SK-N-SH treated with all-trans-retinoic acid at 6 μM for 48 hours (cell line): ENCODE measurements at regions not wholly inside any gene's neighbourhood (a gene's known extent, or its start where the extent isn't known, plus 50 kb on each side); places are given as distances from the start of the nearest gene placed in this dataset.

Experiments used
- ATAC-seq: fragments of 200-7000 bp; cut with Tn5 transposase; 3 replicates; pipeline ENCODE4 v1.9.1; 2020; ENCODE audit warnings: mild to moderate bottlenecking, moderate library complexity
- ARNTL ChIP-seq: fragments of 450-650 bp; formaldehyde crosslinking; IDR thresholded peaks from 2 replicates; pipeline ENCODE4 v1.5.0; 2020; ENCODE audit warnings: low read depth, mild to moderate bottlenecking, moderate library complexity, borderline replicate concordance
- BACH2 ChIP-seq: fragments of 250-450 bp; sonication (Bioruptor Pico); IDR thresholded peaks from 2 replicates; pipeline ENCODE4 v1.9.0; 2021; ENCODE audit warnings: mild to moderate bottlenecking, borderline replicate concordance
- CSDC2 ChIP-seq: fragments of 250-450 bp; sonication (Bioruptor Pico); IDR thresholded peaks from 2 replicates; pipeline ENCODE4 v1.5.0; 2020; ENCODE audit warnings: mild to moderate bottlenecking, moderate library complexity
- CSRNP3 ChIP-seq: fragments of 250-450 bp; sonication (Bioruptor Pico); IDR thresholded peaks from 2 replicates; pipeline ENCODE4 v1.5.1; 2021; ENCODE audit warnings: mild to moderate bottlenecking, moderate library complexity
- GLIS3 ChIP-seq: fragments of 250-450 bp; sonication (Bioruptor Pico); IDR thresholded peaks from 2 replicates; pipeline ENCODE4 v1.5.0; 2020; ENCODE audit warnings: mild to moderate bottlenecking, moderate library complexity
- ISL1 ChIP-seq: fragments of 250-450 bp; sonication (Bioruptor Pico); IDR thresholded peaks from 2 replicates; pipeline ENCODE4 v2.1.2; 2022; ENCODE audit warnings: mild to moderate bottlenecking, moderate library complexity
- RARB ChIP-seq: fragments of 250-450 bp; sonication (Bioruptor Pico); IDR thresholded peaks from 2 replicates; pipeline ENCODE4 v1.8.0; 2021; ENCODE audit warnings: mild to moderate bottlenecking, moderate library complexity
- SNAI2 ChIP-seq: fragments of 250-450 bp; sonication (Bioruptor Pico); IDR thresholded peaks from 2 replicates; pipeline ENCODE4 v1.5.0; 2020; ENCODE audit warnings: mild to moderate bottlenecking, moderate library complexity
- TCF4 ChIP-seq: fragments of 250-450 bp; sonication (Bioruptor Pico); IDR thresholded peaks from 2 replicates; pipeline ENCODE4 v1.8.0; 2021; ENCODE audit warnings: mild to moderate bottlenecking, moderate library complexity, borderline replicate concordance
- TOX ChIP-seq: fragments of 250-450 bp; sonication (Bioruptor Pico); IDR thresholded peaks from 2 replicates; pipeline ENCODE4 v1.8.0; 2021; ENCODE audit warnings: mild to moderate bottlenecking, moderate library complexity, borderline replicate concordance
- TSHZ2 ChIP-seq: fragments of 250-450 bp; sonication (Bioruptor Pico); IDR thresholded peaks from 2 replicates; pipeline ENCODE4 v1.5.0; 2020; ENCODE audit warnings: mild to moderate bottlenecking, moderate library complexity
- ZC3H10 ChIP-seq: fragments of 250-450 bp; sonication (Bioruptor Pico); IDR thresholded peaks from 2 replicates; pipeline ENCODE4 v1.5.1; 2021; ENCODE audit warnings: mild to moderate bottlenecking, moderate library complexity
- ZFP3 ChIP-seq: fragments of 250-450 bp; sonication (Bioruptor Pico); IDR thresholded peaks from 2 replicates; pipeline ENCODE4 v1.5.0; 2020; ENCODE audit warnings: mild to moderate bottlenecking, moderate library complexity
- ZFP30 ChIP-seq: fragments of 450-650 bp; formaldehyde crosslinking; IDR thresholded peaks from 2 replicates; pipeline ENCODE4 v1.5.0; 2022; ENCODE audit warnings: mild to moderate bottlenecking, moderate library complexity
- ZNF565 ChIP-seq: fragments of 450-650 bp; formaldehyde crosslinking; conservative IDR thresholded peaks from 2 replicates; pipeline ENCODE4 v1.5.0; 2020; ENCODE audit warnings: low read depth, mild to moderate bottlenecking, moderate library complexity
- ZNF70 ChIP-seq: fragments of 450-650 bp; formaldehyde crosslinking; IDR thresholded peaks from 2 replicates; pipeline ENCODE4 v1.5.0; 2020; ENCODE audit warnings: mild to moderate bottlenecking, moderate library complexity
- ZNF8 ChIP-seq: fragments of 450-650 bp; formaldehyde crosslinking; IDR thresholded peaks from 2 replicates; pipeline ENCODE4 v1.5.0; 2020; ENCODE audit warnings: mild to moderate bottlenecking, moderate library complexity
- TF ChIP-seq, protein P1 (sequence below): fragments of 250-450 bp; sonication (Bioruptor Pico); IDR thresholded peaks from 2 replicates; pipeline ENCODE4 v1.8.0; 2021; ENCODE audit warnings: low read depth, mild to moderate bottlenecking, moderate library complexity, borderline replicate concordance

- TF ChIP-seq ZNF8 (CRISPR knock-in tag) (no peak), SNAI2 (CRISPR knock-in tag) (no peak)
These were observed 1218.1 kb downstream of the GALC start (continued) for GRCh38 chr14:86774916-86775315.

DNA sequence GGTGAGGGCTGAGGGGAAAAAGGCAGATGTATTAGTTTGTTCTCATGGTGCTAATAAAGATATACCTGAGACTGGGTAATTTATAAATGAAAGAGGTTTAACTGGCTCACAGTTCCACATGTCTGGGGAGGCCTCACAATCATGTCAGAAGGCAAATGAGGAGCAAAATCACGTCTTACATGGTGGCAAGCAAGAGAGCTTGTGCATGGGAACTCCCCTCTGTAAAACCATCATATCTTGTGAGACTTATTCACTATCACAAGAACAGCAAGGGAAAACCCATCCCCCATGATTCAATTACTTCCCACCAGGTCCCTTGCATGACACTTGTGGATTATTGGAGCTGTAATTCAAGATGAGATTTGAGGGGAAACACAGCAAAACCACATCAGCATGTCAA, 1220.9 kb downstream of the GALC start:
- TF ChIP-seq ZNF8 (CRISPR knock-in tag) (no peak), ISL1 (CRISPR knock-in tag) (no peak), ZFP30 (CRISPR knock-in tag) (no peak), CSRNP3 (CRISPR knock-in tag) (no peak), ZC3H10 (CRISPR knock-in tag) (no peak), RARB (CRISPR knock-in tag) (no peak)
- ATAC-seq: no peak

DNA sequence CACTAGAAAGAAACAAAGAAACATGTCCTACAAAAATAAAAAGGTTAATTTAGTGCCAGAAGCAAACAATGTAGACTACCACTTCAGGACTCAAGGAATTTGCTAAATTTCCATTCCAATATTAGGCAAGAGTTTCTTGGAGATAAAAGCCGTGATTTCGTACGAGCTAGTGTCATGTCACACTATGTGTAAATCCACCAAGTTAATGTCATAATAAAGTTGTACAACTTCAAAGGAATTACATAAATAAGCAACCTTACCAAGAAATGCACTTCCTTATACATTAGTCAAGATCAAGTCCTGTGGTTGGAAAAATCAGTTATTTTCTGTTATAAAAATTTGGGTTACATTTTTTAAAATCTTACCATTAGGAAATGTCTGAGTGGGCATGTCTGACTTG, 1222.8 kb downstream of the GALC start:
- TF ChIP-seq ZFP3 (CRISPR knock-in tag) (no peak), ZC3H10 (CRISPR knock-in tag) (no peak), TCF4 (CRISPR knock-in tag) (no peak), ZNF565 (CRISPR knock-in tag) (no peak), ARNTL (no peak), TSHZ2 (CRISPR knock-in tag) (no peak), BACH2 (CRISPR knock-in tag) (no peak), CSRNP3 (CRISPR knock-in tag) (no peak), SNAI2 (CRISPR knock-in tag) (no peak), RARB (CRISPR knock-in tag) (no peak), CSDC2 (CRISPR knock-in tag) (no peak), ISL1 (CRISPR knock-in tag) (no peak)
- TF ChIP-seq, protein P1, sequence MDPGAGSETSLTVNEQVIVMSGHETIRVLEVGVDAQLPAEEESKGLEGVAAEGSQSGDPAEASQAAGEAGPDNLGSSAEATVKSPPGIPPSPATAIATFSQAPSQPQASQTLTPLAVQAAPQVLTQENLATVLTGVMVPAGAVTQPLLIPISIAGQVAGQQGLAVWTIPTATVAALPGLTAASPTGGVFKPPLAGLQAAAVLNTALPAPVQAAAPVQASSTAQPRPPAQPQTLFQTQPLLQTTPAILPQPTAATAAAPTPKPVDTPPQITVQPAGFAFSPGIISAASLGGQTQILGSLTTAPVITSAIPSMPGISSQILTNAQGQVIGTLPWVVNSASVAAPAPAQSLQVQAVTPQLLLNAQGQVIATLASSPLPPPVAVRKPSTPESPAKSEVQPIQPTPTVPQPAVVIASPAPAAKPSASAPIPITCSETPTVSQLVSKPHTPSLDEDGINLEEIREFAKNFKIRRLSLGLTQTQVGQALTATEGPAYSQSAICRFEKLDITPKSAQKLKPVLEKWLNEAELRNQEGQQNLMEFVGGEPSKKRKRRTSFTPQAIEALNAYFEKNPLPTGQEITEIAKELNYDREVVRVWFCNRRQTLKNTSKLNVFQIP (CRISPR knock-in tag): no peak
- TF ChIP-seq, all 23 proteins: peak for 0
- ATAC-seq: no peak

DNA sequence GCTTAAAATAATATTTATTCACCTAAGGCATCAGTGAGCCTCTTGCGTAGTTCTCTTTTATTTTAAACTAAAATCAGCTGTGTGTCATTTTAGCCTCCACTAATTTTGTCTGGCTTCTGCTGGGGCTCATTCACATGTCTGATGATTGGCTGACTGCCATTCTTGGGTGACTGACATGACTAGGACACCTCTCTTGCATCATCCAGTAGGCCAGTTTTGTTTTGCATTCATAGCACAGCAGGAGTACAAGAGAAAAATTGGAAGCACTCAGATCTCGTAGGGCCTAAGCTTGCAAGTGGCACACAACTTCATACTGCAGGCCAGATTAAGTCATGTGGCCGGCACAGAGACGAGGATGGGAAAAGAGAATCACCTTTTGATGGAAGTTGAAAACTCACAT, 1226.5 kb downstream of the GALC start:
- no peak for ATAC-seq
- TF ChIP-seq CSRNP3 (CRISPR knock-in tag): no peak
- no peak for TF ChIP-seq ZFP3 (CRISPR knock-in tag)
- TF ChIP-seq ARNTL: no peak
- TF ChIP-seq ZNF70 (CRISPR knock-in tag): no peak
- TF ChIP-seq GLIS3 (CRISPR knock-in tag): no peak
- TF ChIP-seq TOX (CRISPR knock-in tag): no peak
- no peak for TF ChIP-seq TSHZ2 (CRISPR knock-in tag)
- TF ChIP-seq SNAI2 (CRISPR knock-in tag): no peak
